GM10266 (cell line): ENCODE measurements at regions not wholly inside any gene's neighbourhood (a gene's known extent, or its start where the extent isn't known, plus 50 kb on each side); places are given as distances from the start of the nearest gene placed in this dataset.

ENCODE experiments used
- DNase-seq: peaks from one replicate; pipeline ENCODE4 v3.0.0; 2012; ENCODE audit errors: extremely low spot score
- CTCF ChIP-seq: IDR thresholded peaks from 2 replicates; pipeline ENCODE4 v1.5.1; 2012; ENCODE audit warnings: mild to moderate bottlenecking, low read depth; ENCODE audit not compliant: control insufficient read depth, insufficient read depth; ENCODE audit errors: missing control alignments

- TF ChIP-seq CTCF, result no peak
- DNase-seq, result no peak
Observed at GRCh38 chr1:116314305-116314919, 58.6 kb upstream of the ATP1A1 start.

- no peak for TF ChIP-seq CTCF
Observed at GRCh38 chr1:116316373-116316772, 56.7 kb upstream of the ATP1A1 start.

GRCh38 chr1:116318897-116319296 lies 54.1 kb upstream of the ATP1A1 start:
- no peak for TF ChIP-seq CTCF
- no peak for DNase-seq

More at GRCh38 chr1:116316373-116316772, 56.7 kb upstream of the ATP1A1 start:
- DNase-seq, result no peak

- DNase-seq, result no peak
- TF ChIP-seq CTCF, result no peak
Observed at GRCh38 chr1:116320874-116321273, 52.2 kb upstream of the ATP1A1 start.

GRCh38 chr1:116321766-116322175 lies 51.3 kb upstream of the ATP1A1 start:
- DNase-seq, result no peak
- no peak for TF ChIP-seq CTCF

- no peak for TF ChIP-seq CTCF
- DNase-seq, result no peak
Observed at GRCh38 chr1:116322752-116323405, 50.2 kb upstream of the ATP1A1 start.
